H1 (cell line): ENCODE measurements at regions not wholly inside any gene's neighbourhood (a gene's known extent, or its start where the extent isn't known, plus 50 kb on each side); places are given as distances from the start of the nearest gene placed in this dataset.

ENCODE experiments used
- CTCF ChIA-PET: fragments of 300-600 bp; sonication (Branson Sonifier 250); formaldehyde crosslinking; loops from one replicate; lab custom pipeline; 2021; ENCODE audit not compliant: partially characterized antibody; lab: Charles Lee
- POLR2A ChIA-PET: fragments of 300-600 bp; sonication (Branson Sonifier 250); formaldehyde crosslinking; loops from one replicate; lab custom pipeline; 2021; ENCODE audit warnings: inconsistent platforms; ENCODE audit not compliant: partially characterized antibody; lab: Charles Lee
- DNase-seq, 2 experiments: peaks; one replicate each; pipeline versions ENCODE4 v3.0.0 to v3.0.0-alpha.2; 2010 to 2022; ENCODE audit warnings: low spot score in 2 of 2, low read depth in 1 of 2, mixed read lengths in 1 of 2
- FAIRE-seq: peaks from 2 replicates; lab custom pipeline; 2011; peaks lifted over from hg19 to GRCh38; lab: Jason Lieb, UNC
- H2AFZ ChIP-seq: 2 replicates; pipeline ENCODE4 v1.8.1; 2012; ENCODE audit warnings: low read length, inconsistent platforms
- H2AK5ac ChIP-seq: 2 replicates; pipeline ENCODE4 v1.6.1; 2013; ENCODE audit warnings: low read depth, low read length
- H2BK120ac ChIP-seq: replicated peaks from 2 replicates; pipeline ENCODE3; 2013; ENCODE audit warnings: low read depth, low read length, inconsistent platforms
- H2BK12ac ChIP-seq: 2 replicates; pipeline ENCODE4 v1.6.1; 2013; ENCODE audit warnings: low read depth, low read length
- H2BK15ac ChIP-seq: 2 replicates; pipeline ENCODE4 v1.6.1; 2013; ENCODE audit warnings: low read length
- H2BK20ac ChIP-seq: 2 replicates; pipeline ENCODE4 v1.6.1; 2013; ENCODE audit warnings: low read length
- H2BK5ac ChIP-seq: 2 replicates; pipeline ENCODE4 v1.6.1; 2013; ENCODE audit warnings: low read depth, low read length
- H3K14ac ChIP-seq: 2 replicates; pipeline ENCODE4 v1.6.1; 2013; ENCODE audit warnings: inconsistent platforms; ENCODE audit not compliant: insufficient read length
- H3K18ac ChIP-seq: 2 replicates; pipeline ENCODE4 v1.6.1; 2013; ENCODE audit warnings: low read length; ENCODE audit errors: extremely low read depth
- H3K23ac ChIP-seq: 2 replicates; pipeline ENCODE4 v1.6.1; 2013; ENCODE audit warnings: inconsistent platforms; ENCODE audit not compliant: insufficient read length
- H3K23me2 ChIP-seq: 2 replicates; pipeline ENCODE4 v1.6.1; 2013; ENCODE audit warnings: low read depth, low read length
- H3K27ac ChIP-seq: 2 replicates; pipeline ENCODE4 v1.6.1; 2011; ENCODE audit warnings: low read depth, low read length, inconsistent platforms
- H3K27me3 ChIP-seq, 4 experiments: replicated peaks in 1 of 4; 1 replicate in 1 of 4; 2 replicates in 3 of 4; pipeline versions ENCODE4 v1.6.1 to v1.8.1; 2011 to 2013; ENCODE audit warnings: low read length in 3 of 4, mild to moderate bottlenecking in 3 of 4, inconsistent platforms in 2 of 4, mixed read lengths in 2 of 4, moderate library complexity in 1 of 4; ENCODE audit not compliant: control insufficient read depth in 3 of 4, insufficient read depth in 3 of 4; ENCODE audit errors: extremely low read depth in 1 of 4
- H3K36me3 ChIP-seq, 4 experiments: 2 replicates each; pipeline versions ENCODE4 v1.6.1 to v1.8.1; 2011 to 2013; ENCODE audit warnings: mild to moderate bottlenecking in 4 of 4, low read length in 3 of 4, moderate library complexity in 2 of 4, control low read depth in 1 of 4, inconsistent platforms in 1 of 4; ENCODE audit not compliant: insufficient read depth in 4 of 4, control insufficient read depth in 2 of 4
- H3K4ac ChIP-seq: replicated peaks from 2 replicates; pipeline ENCODE3; 2013; ENCODE audit warnings: low read length, low read depth, mixed read lengths, inconsistent platforms; ENCODE audit not compliant: insufficient read length
- H3K4me1 ChIP-seq, 4 experiments: replicated peaks in 1 of 4; 1 replicate in 1 of 4; 2 replicates in 3 of 4; pipeline versions ENCODE4 v1.6.1 to v1.8.1; 2011 to 2013; ENCODE audit warnings: low read length in 3 of 4, inconsistent platforms in 2 of 4, mixed read lengths in 1 of 4; ENCODE audit not compliant: insufficient read depth in 4 of 4, control insufficient read depth in 3 of 4
- H3K4me2 ChIP-seq, 2 experiments: 2 replicates each; pipeline versions ENCODE4 v1.6.1 to v1.8.1; 2011 to 2013; ENCODE audit warnings: low read depth in 2 of 2, low read length in 2 of 2, control low read depth in 1 of 2, inconsistent platforms in 1 of 2, mild to moderate bottlenecking in 1 of 2; ENCODE audit not compliant: insufficient read depth in 1 of 2
- H3K4me3 ChIP-seq, 4 experiments: fragments of 200-600, 300-600 bp in 1 of 4; sonication (generic), shearing (Covaris generic), sonication (Bioruptor Twin) in 1 of 4; 2 replicates each; pipeline versions ENCODE4 v1.5.1 to v1.8.1; 2011 to 2016; ENCODE audit warnings: low read length in 4 of 4, low read depth in 3 of 4, control low read depth in 2 of 4, inconsistent platforms in 2 of 4, mild to moderate bottlenecking in 2 of 4, mixed read lengths in 1 of 4, moderate library complexity in 1 of 4; ENCODE audit not compliant: insufficient read depth in 2 of 4; ENCODE audit errors: extremely low read depth in 1 of 4
- H3K56ac ChIP-seq: replicated peaks from 2 replicates; pipeline ENCODE3; 2013; ENCODE audit warnings: low read depth, mild to moderate bottlenecking, mixed read lengths, low read length, inconsistent platforms; ENCODE audit not compliant: insufficient read length
- H3K79me1 ChIP-seq: 2 replicates; pipeline ENCODE4 v1.6.1; 2013; ENCODE audit warnings: low read depth, low read length, control low read depth
- H3K79me2 ChIP-seq, 2 experiments: 2 replicates each; pipeline versions ENCODE4 v1.6.1 to v1.8.1; 2012 to 2013; ENCODE audit warnings: low read length in 2 of 2, mild to moderate bottlenecking in 2 of 2, inconsistent platforms in 1 of 2; ENCODE audit not compliant: insufficient read depth in 2 of 2, control insufficient read depth in 1 of 2
- H3K9ac ChIP-seq, 4 experiments: replicated peaks in 1 of 4; 1 replicate in 1 of 4; 2 replicates in 3 of 4; pipeline versions ENCODE4 v1.6.1 to v1.8.1; 2011 to 2013; ENCODE audit warnings: low read depth in 3 of 4, low read length in 3 of 4, control low read depth in 2 of 4, mild to moderate bottlenecking in 2 of 4, moderate library complexity in 2 of 4, inconsistent platforms in 1 of 4; ENCODE audit errors: extremely low read depth in 1 of 4
- H3K9me3 ChIP-seq, 2 experiments: 2 replicates each; pipeline versions ENCODE4 v1.6.1 to v1.8.1; 2012 to 2013; ENCODE audit warnings: mild to moderate bottlenecking in 2 of 2, moderate library complexity in 2 of 2, control low read depth in 1 of 2, inconsistent platforms in 1 of 2, low read depth in 1 of 2, low read length in 1 of 2, mixed read lengths in 1 of 2; ENCODE audit not compliant: insufficient read depth in 2 of 2
- H4K20me1 ChIP-seq, 2 experiments: replicated peaks in 1 of 2; 2 replicates each; pipeline versions ENCODE3 to v1.8.1; 2011 to 2013; ENCODE audit warnings: inconsistent platforms in 2 of 2, low read length in 2 of 2, mild to moderate bottlenecking in 1 of 2; ENCODE audit not compliant: insufficient read depth in 2 of 2, control insufficient read depth in 1 of 2
- H4K5ac ChIP-seq: 2 replicates; pipeline ENCODE4 v1.6.1; 2013; ENCODE audit warnings: low read length, low read depth, mixed read lengths, inconsistent platforms; ENCODE audit not compliant: insufficient read length
- H4K8ac ChIP-seq: 2 replicates; pipeline ENCODE4 v1.8.0; 2013; ENCODE audit warnings: mild to moderate bottlenecking, moderate library complexity, low read length, inconsistent platforms; ENCODE audit not compliant: insufficient read depth; ENCODE audit errors: extremely low read depth
- H4K91ac ChIP-seq: replicated peaks from 2 replicates; pipeline ENCODE3; 2013; ENCODE audit warnings: low read length, mixed read lengths, inconsistent platforms; ENCODE audit not compliant: insufficient read length
- CBX8 ChIP-seq: fragments of 300-800, 300-1000 bp; sonication (generic); IDR thresholded peaks from 2 replicates; pipeline ENCODE4 v1.7.1; 2016; ENCODE audit warnings: low read depth, low read length, borderline replicate concordance
- CREB1 ChIP-seq: IDR thresholded peaks from 2 replicates; pipeline ENCODE4 v1.6.1; 2012; ENCODE audit warnings: inconsistent platforms
- FOSL1 ChIP-seq: IDR thresholded peaks from 2 replicates; pipeline ENCODE4 v1.6.1; 2011; ENCODE audit warnings: mild to moderate bottlenecking, low read depth, low read length, moderate library complexity; ENCODE audit not compliant: insufficient read depth
- JUN ChIP-seq: IDR thresholded peaks from 2 replicates; pipeline ENCODE4 v1.6.1; 2011; ENCODE audit warnings: low read depth, mild to moderate bottlenecking, improper control_type of control experiment, low read length
- MAFK ChIP-seq: IDR thresholded peaks from 2 replicates; pipeline ENCODE4 v1.6.1; 2012; ENCODE audit warnings: low read depth, mild to moderate bottlenecking, improper control_type of control experiment, low read length
- POLR2A ChIP-seq, 2 experiments: IDR thresholded peaks; 1 replicate in 1 of 2; 2 replicates in 1 of 2; pipeline ENCODE4 v1.6.1; 2011; ENCODE audit warnings: low read depth in 2 of 2, low read length in 2 of 2, mild to moderate bottlenecking in 2 of 2; ENCODE audit errors: control extremely low read depth in 1 of 2
- RAD21 ChIP-seq, 2 experiments: IDR thresholded peaks in 1 of 2; conservative IDR thresholded peaks in 1 of 2; 2 replicates each; pipeline ENCODE4 v1.6.1; 2011; ENCODE audit warnings: low read depth in 2 of 2, low read length in 2 of 2, improper control_type of control experiment in 1 of 2, inconsistent platforms in 1 of 2, mild to moderate bottlenecking in 1 of 2, moderate library complexity in 1 of 2
- SP2 ChIP-seq: IDR thresholded peaks from 2 replicates; pipeline ENCODE4 v1.6.1; 2012; ENCODE audit warnings: mild to moderate bottlenecking, low read length, inconsistent platforms
- SP4 ChIP-seq: IDR thresholded peaks from 2 replicates; pipeline ENCODE4 v1.6.1; 2012; ENCODE audit warnings: low read length, inconsistent platforms
- SRF ChIP-seq: IDR thresholded peaks from 2 replicates; pipeline ENCODE4 v1.6.1; 2011; ENCODE audit warnings: mild to moderate bottlenecking, low read depth, low read length, moderate library complexity
- SUZ12 ChIP-seq: fragments of 200-600 bp; sonication (generic); IDR thresholded peaks from 2 replicates; pipeline ENCODE4 v1.6.1; 2012; ENCODE audit warnings: mild to moderate bottlenecking, inconsistent platforms, low read length, moderate library complexity, mixed read lengths
- WGBS, 2 experiments: shearing (Covaris generic) in 1 of 2; methylation state at CpG; one replicate each; pipeline versions ENCODE4 v1.1.6 to v1.1.7; 2013 to 2015; ENCODE audit warnings: low lambda C conversion rate in 2 of 2, mixed read lengths in 2 of 2, inconsistent platforms in 1 of 2, low coverage in 1 of 2, missing lambda C conversion rate in 1 of 2; ENCODE audit not compliant: insufficient replicate concordance in 2 of 2, insufficient coverage in 1 of 2, insufficient read length in 1 of 2; ENCODE audit errors: extremely low coverage in 1 of 2, missing lambda C conversion rate in 1 of 2; 5-methylcytosine and 5-hydroxymethylcytosine counted together
- TF ChIP-seq, protein P1 (sequence below): IDR thresholded peaks from 2 replicates; pipeline ENCODE4 v1.6.1; 2012; ENCODE audit warnings: inconsistent platforms

- CTCF ChIA-PET = interaction anchor here (0.6 to 1.3 kb wide), 2 partner anchors 47 to 334 kb away, joined by 3 read pairs; no protein-coding TSS in a partner anchor
- no peak for DNase-seq
- Histone ChIP-seq H2BK15ac (no peak overlapping the region), H4K8ac (no peak overlapping the region), H3K56ac (no peak overlapping the region), H3K14ac (no peak overlapping the region), H3K9me3 (no peaks in the 10 kb centered on the region), H2AK5ac (no peak overlapping the region), H3K36me3 (no peaks in the 10 kb centered on the region), H3K18ac (no peak overlapping the region), H3K4me3 (no peak overlapping the region), H4K20me1 (no peaks in the 10 kb centered on the region), H2BK120ac (no peak overlapping the region), H3K27ac (no peak overlapping the region), H3K4me1 (no peaks in the 10 kb centered on the region), H2BK20ac (no peak overlapping the region), H3K79me1 (no peaks in the 10 kb centered on the region), H3K4ac (no peak overlapping the region), H3K27me3 (no peaks in the 10 kb centered on the region; a peak in 1 of 7 replicates), H3K4me2 (no peak overlapping the region), H3K9ac (no peak overlapping the region), H2AFZ (peak overlapping the region; percentile 14; the same call in 1 of the 2 replicates), H4K91ac (no peak overlapping the region), H3K23ac (no peak overlapping the region), H3K23me2 (no peaks in the 10 kb centered on the region), H2BK12ac (no peak overlapping the region), H4K5ac (no peak overlapping the region), H3K79me2 (no peaks in the 10 kb centered on the region), H2BK5ac (no peak overlapping the region)
- FAIRE-seq = no peak
- POLR2A ChIA-PET = no interaction called here
- WGBS, 2 experiments = 93% methylated on average over 6 of the region's 6 CpGs; no CpG with 5 or more reads in 1 of the 2 experiments
- TF ChIP-seq SP4 (no peak), SUZ12 (no peak), CBX8 (no peak), SRF (no peak), SP2 (no peak), POLR2A (IDR thresholded peaks at IDR 0.05; ENCODE audit: control extremely low read depth in 1 of 2, low read depth in 2 of 2, low read length in 2 of 2) (no peak), MAFK (no peak), FOSL1 (no peak), RAD21 (IDR thresholded peaks at IDR 0.05 in 1 of 2, conservative IDR thresholded peaks at IDR 0.05 in 1 of 2; ENCODE audit: low read depth in 2 of 2, low read length in 2 of 2) (no peak), JUN (no peak), CREB1 (no peak)
- TF ChIP-seq, protein P1, sequence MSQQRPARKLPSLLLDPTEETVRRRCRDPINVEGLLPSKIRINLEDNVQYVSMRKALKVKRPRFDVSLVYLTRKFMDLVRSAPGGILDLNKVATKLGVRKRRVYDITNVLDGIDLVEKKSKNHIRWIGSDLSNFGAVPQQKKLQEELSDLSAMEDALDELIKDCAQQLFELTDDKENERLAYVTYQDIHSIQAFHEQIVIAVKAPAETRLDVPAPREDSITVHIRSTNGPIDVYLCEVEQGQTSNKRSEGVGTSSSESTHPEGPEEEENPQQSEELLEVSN = no peak
These were observed 73.0 kb upstream of the AFF3 start for GRCh38 chr2:100215371-100215770.
